PC-9 (cell line): ENCODE measurements at regions not wholly inside any gene's neighbourhood (a gene's known extent, or its start where the extent isn't known, plus 50 kb on each side); places are given as distances from the start of the nearest gene placed in this dataset.

Experiments used
- BruUV-seq: library from RNA; stranded (reverse); fragments of 400-500 nt; replicated peaks from 2 replicates; lab custom pipeline; 2021; lab: Mats Ljungman, UMichigan
- CTCF ChIA-PET: fragments of 300-600 bp; sonication (Branson Sonifier 250); formaldehyde crosslinking; loops from one replicate; lab custom pipeline; 2022; ENCODE audit warnings: antibody characterized with exemption; lab: Charles Lee
- POLR2A ChIA-PET: fragments of 300-600 bp; sonication (Branson Sonifier 250); formaldehyde crosslinking; loops from one replicate; lab custom pipeline; 2022; ENCODE audit warnings: antibody characterized with exemption; ENCODE audit not compliant: unreplicated experiment; lab: Charles Lee
- DNase-seq, 2 experiments: peaks; one replicate each; pipeline versions ENCODE4 v3.0.0 to v3.0.0-alpha.2; 2015 to 2022; ENCODE audit warnings: mixed read lengths in 1 of 2
- H2AFZ ChIP-seq: fragments of 200-600 bp; sonication (generic); 2 replicates; pipeline ENCODE4 v1.8.1; 2017; ENCODE audit warnings: antibody characterized with exemption
- H3F3A ChIP-seq: fragments of 200-600 bp; sonication (generic); 2 replicates; pipeline ENCODE4 v1.8.1; 2017; ENCODE audit warnings: antibody characterized with exemption, mild to moderate bottlenecking, low read depth; ENCODE audit not compliant: insufficient read depth
- H3K27ac ChIP-seq: fragments of 200-600 bp; sonication (generic); 2 replicates; pipeline ENCODE4 v1.6.1; 2016; ENCODE audit warnings: mixed run types
- H3K27me3 ChIP-seq: fragments of 200-600 bp; sonication (generic); 2 replicates; pipeline ENCODE4 v1.6.1; 2016; ENCODE audit warnings: low read depth, mixed run types; ENCODE audit not compliant: insufficient read depth
- H3K36me3 ChIP-seq: fragments of 200-600 bp; sonication (generic); 2 replicates; pipeline ENCODE4 v1.6.1; 2016; ENCODE audit warnings: low read depth, mixed run types
- H3K4me1 ChIP-seq: fragments of 200-600 bp; sonication (generic); replicated peaks from 2 replicates; pipeline ENCODE4 v1.6.1; 2016; ENCODE audit warnings: mixed run types; ENCODE audit not compliant: insufficient read depth
- H3K4me2 ChIP-seq: fragments of 200-600 bp; sonication (generic); 2 replicates; pipeline ENCODE4 v1.6.1; 2017; ENCODE audit warnings: mixed run types
- H3K4me3 ChIP-seq: fragments of 200-600 bp; sonication (generic); 2 replicates; pipeline ENCODE4 v1.6.1; 2016; ENCODE audit warnings: mixed run types
- H3K79me2 ChIP-seq: fragments of 200-600 bp; sonication (generic); 2 replicates; pipeline ENCODE4 v1.6.1; 2017; ENCODE audit warnings: low read depth, mixed run types
- H3K9me2 ChIP-seq: fragments of 200-600 bp; sonication (generic); 2 replicates; pipeline ENCODE4 v1.8.1; 2017; ENCODE audit warnings: mild to moderate bottlenecking; ENCODE audit not compliant: insufficient read depth
- H3K9me3 ChIP-seq: fragments of 200-600 bp; sonication (generic); 2 replicates; pipeline ENCODE4 v1.8.1; 2016; ENCODE audit warnings: low read depth; ENCODE audit not compliant: insufficient read depth
- H4K20me1 ChIP-seq: fragments of 200-600 bp; sonication (generic); 2 replicates; pipeline ENCODE4 v1.8.1; 2017; ENCODE audit not compliant: insufficient read depth
- EZH2 ChIP-seq: fragments of 200-600 bp; sonication (generic); IDR thresholded peaks from 2 replicates; pipeline ENCODE4 v1.8.0; 2017; ENCODE audit warnings: antibody characterized with exemption, low read depth
- intact Hi-C: fragments of 100-400 bp; cut with micrococcal nuclease; formaldehyde crosslinking; loops from one replicate; pipeline ENCODE4 v1.10.0; 2022; ENCODE audit not compliant: unreplicated experiment
- TF ChIP-seq, protein P1 (sequence below): fragments of 200-600 bp; sonication (generic); conservative IDR thresholded peaks from 2 replicates; pipeline ENCODE4 v1.6.1; 2017; ENCODE audit warnings: mixed run types, antibody characterized with exemption, mild to moderate bottlenecking, moderate library complexity

DNA sequence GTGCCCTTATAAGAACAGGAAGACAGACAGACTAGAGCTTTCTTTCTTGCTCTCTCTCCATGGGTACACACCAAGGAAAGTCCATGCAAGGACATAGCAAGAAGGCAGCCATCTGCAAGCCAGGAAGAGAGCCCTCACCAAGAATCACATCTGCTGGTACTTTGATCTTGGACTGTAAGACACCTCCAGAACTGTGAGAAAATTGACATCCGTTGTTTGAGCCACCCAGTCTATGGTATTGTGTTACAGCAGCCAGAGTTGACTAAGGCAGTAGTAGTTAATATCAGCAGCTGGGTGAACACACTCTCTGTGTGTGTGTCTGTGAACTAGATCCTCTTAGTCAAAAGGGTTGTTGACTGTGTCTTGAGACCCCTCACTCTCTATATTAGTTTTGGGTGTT, 53.8 kb upstream of the PPP2R5A start:
- H3K9me2 ChIP-seq: no peaks in the 10 kb centered on the region
- H3K4me2 ChIP-seq: no peak overlapping the region
- no peak overlapping the region for H3K4me3 ChIP-seq
- no TSS peak for BruUV-seq
- no peak for TF ChIP-seq EZH2
- TF ChIP-seq, protein P1, sequence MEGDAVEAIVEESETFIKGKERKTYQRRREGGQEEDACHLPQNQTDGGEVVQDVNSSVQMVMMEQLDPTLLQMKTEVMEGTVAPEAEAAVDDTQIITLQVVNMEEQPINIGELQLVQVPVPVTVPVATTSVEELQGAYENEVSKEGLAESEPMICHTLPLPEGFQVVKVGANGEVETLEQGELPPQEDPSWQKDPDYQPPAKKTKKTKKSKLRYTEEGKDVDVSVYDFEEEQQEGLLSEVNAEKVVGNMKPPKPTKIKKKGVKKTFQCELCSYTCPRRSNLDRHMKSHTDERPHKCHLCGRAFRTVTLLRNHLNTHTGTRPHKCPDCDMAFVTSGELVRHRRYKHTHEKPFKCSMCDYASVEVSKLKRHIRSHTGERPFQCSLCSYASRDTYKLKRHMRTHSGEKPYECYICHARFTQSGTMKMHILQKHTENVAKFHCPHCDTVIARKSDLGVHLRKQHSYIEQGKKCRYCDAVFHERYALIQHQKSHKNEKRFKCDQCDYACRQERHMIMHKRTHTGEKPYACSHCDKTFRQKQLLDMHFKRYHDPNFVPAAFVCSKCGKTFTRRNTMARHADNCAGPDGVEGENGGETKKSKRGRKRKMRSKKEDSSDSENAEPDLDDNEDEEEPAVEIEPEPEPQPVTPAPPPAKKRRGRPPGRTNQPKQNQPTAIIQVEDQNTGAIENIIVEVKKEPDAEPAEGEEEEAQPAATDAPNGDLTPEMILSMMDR: no peak
- no peak overlapping the region for H2AFZ ChIP-seq
- H4K20me1 ChIP-seq: no peaks in the 10 kb centered on the region
- no peaks in the 10 kb centered on the region for H3K27me3 ChIP-seq
- peaks cover 17% of the 10 kb centered on the region for H3K4me1 ChIP-seq
- intact Hi-C loops: no loop called here
- no peaks in the 10 kb centered on the region for H3K9me3 ChIP-seq
- ChIA-PET CTCF (no interaction called here), POLR2A (interaction anchor here (0.6 kb wide), 1 partner anchor 14 kb away, joined by 7 read pairs; no protein-coding TSS in a partner anchor)
- H3F3A ChIP-seq: peaks cover 5% of the 10 kb centered on the region
- no peak overlapping the region for H3K27ac ChIP-seq
- no peaks in the 10 kb centered on the region for H3K36me3 ChIP-seq
- H3K79me2 ChIP-seq: no peaks in the 10 kb centered on the region
- no peak for DNase-seq

DNA sequence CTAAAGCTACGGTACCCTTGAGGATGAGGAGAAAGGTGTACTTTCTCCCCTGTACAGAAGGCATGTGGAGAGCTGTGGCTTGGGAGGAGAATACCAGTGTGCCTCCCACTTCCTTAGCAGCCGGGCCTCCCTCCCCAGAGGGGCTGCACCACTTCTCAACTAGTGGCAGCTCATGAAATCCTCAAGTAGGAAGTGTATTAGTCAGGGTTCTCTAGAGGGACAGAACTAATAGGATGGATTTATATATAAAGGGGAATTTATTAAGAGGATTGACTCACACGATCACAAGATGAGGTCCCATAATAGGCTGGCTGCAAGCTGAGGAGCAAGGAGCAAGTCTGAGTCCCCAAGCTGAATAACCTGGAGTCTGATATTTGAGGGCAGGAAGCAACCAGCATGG, 53.1 kb upstream of the PPP2R5A start:
- Histone ChIP-seq H3K27me3 (no peaks in the 10 kb centered on the region), H3K9me3 (no peaks in the 10 kb centered on the region), H3F3A (peaks cover 5% of the 10 kb centered on the region), H3K4me3 (no peak overlapping the region), H4K20me1 (no peaks in the 10 kb centered on the region), H3K36me3 (no peaks in the 10 kb centered on the region), H3K79me2 (no peaks in the 10 kb centered on the region), H3K4me2 (no peak overlapping the region), H3K27ac (no peak overlapping the region), H2AFZ (no peak overlapping the region), H3K4me1 (peaks cover 17% of the 10 kb centered on the region), H3K9me2 (no peaks in the 10 kb centered on the region)
- no peak for DNase-seq
- POLR2A ChIA-PET: interaction anchor here (0.6 kb wide), 1 partner anchor 15 kb away, joined by 7 read pairs; no protein-coding TSS in a partner anchor
- intact Hi-C loops: no loop called here
- CTCF ChIA-PET: interaction anchor here (0.5 kb wide), 1 partner anchor 125 kb away, joined by 6 read pairs; no protein-coding TSS in a partner anchor
- no TSS peak for BruUV-seq
- TF ChIP-seq, protein P1: no peak
- TF ChIP-seq EZH2: no peak

- Histone ChIP-seq H3K79me2 (no peaks in the 10 kb centered on the region), H4K20me1 (no peaks in the 10 kb centered on the region), H3K4me2 (no peak overlapping the region), H2AFZ (no peak overlapping the region), H3K27me3 (no peaks in the 10 kb centered on the region), H3K27ac (no peak overlapping the region), H3K9me2 (no peaks in the 10 kb centered on the region; the same call in 1 of the 2 replicates), H3K36me3 (no peaks in the 10 kb centered on the region), H3K4me3 (no peak overlapping the region), H3K9me3 (no peaks in the 10 kb centered on the region), H3K4me1 (peaks cover 27% of the 10 kb centered on the region), H3F3A (peaks cover 5% of the 10 kb centered on the region)
- ChIA-PET POLR2A (no interaction called here), CTCF (no interaction called here)
- intact Hi-C loops: no loop called here
- DNase-seq: no peak
- BruUV-seq: no TSS peak
- TF ChIP-seq EZH2: no peak
- TF ChIP-seq, protein P1: no peak
Measured at GRCh38 chr1:212233321-212233720, 51.9 kb upstream of the PPP2R5A start.
